GM21367 (cell line): ENCODE measurements at regions not wholly inside any gene's neighbourhood (a gene's known extent, or its start where the extent isn't known, plus 50 kb on each side); places are given as distances from the start of the nearest gene placed in this dataset.
"Not testable (repeated sequence)": the region's sequence is repeated elsewhere in the genome, so short reads cannot be mapped to it uniquely, and the experiment has no call there.

Experiments used
- ATAC-seq: cut with Tn5 transposase; IDR thresholded peaks from one replicate; pipeline ENCODE4 v1.9.1; 2021; ENCODE audit not compliant: unreplicated experiment

DNA sequence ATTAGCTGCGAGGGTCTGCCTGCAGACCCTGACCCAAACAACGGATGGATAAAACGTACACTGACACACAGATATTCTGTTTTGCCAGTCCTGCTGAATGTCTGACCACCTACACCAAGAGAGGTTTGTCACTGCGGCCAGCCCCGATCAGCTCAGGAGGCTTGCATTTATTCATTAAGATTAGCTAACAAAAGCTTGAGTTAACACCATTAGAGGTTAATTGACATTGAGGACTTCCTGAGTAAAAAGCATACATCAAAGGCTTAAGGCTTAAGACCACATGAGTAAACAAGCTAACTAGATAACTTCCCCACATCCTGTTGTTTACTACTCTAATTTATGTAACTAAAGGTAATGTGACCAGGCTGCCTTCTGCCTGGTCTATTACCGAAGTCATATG is 198.1 kb upstream of the TRPC7 start:
- no peak for ATAC-seq

GRCh38 chr5:136560126-136560525 is 194.8 kb upstream of the TRPC7 start:
- no peak for ATAC-seq

DNA sequence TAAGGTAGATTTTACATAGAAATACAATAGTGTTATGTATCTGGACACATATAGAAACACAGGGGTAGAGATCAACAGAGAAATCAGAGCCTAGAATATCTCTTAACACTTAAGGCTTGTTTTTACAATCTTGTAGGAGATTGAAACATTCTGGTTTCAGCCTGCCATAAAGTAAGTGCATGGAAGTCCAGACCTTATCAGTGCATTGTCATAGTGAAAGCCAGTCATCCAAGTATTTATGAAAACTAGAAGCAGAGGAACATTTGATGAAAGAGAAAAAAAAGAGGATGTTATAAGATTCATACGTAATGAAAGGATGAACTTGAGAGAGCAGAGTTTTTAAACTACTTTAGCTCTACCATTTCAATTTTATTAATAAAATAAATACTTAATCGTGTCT is 194.3 kb upstream of the TRPC7 start:
- ATAC-seq, result no peak

DNA sequence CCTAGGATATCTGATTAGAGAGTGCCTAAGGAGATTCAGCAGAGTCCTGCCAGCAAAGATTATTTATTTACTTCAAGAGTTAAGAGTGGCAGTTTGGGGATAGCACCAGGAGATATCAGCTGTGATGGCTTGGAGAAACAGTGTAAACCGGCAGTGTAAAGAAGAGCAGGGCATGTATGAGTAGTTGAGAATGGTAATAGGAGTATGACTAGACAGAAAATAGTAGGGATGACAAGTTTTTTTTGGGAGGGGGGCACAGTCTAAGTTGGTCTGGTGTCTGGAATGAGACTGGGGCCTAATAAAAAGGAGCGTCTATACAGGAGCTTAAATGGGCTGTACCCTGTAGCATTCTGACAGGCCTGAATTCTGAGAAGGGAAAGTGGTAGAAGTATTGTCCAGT is 181.8 kb upstream of the TRPC7 start:
- not testable (repeated sequence) for ATAC-seq

- not testable (repeated sequence) for ATAC-seq
Observed at GRCh38 chr5:136546441-136546840, 181.1 kb upstream of the TRPC7 start.

GRCh38 chr5:136545031-136545430 is 179.7 kb upstream of the TRPC7 start:
- not testable (repeated sequence) for ATAC-seq

GRCh38 chr5:136538534-136538933 is 173.2 kb upstream of the TRPC7 start:
- ATAC-seq, result no peak

DNA sequence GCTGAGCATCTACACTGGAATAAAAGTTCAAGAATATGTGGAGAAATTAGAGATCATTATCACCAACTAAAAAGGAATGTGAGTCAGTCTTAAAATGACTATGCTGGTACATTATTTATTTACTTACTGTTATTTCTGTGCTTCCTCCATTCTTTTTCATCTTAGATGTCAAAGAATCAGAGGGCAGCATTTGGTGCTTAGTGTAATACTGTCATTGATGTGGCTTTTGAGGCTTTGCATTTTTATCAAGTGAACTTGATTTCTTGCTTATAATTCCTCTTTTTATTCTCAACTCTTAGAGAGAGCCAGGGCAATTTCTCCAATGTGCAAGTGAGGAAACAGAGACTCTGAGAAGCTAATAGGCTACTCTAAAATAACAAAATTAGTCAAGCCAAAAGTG is 163.7 kb upstream of the TRPC7 start:
- no peak for ATAC-seq

- no peak for ATAC-seq
Observed at GRCh38 chr5:136528481-136529030, 163.2 kb upstream of the TRPC7 start.

DNA sequence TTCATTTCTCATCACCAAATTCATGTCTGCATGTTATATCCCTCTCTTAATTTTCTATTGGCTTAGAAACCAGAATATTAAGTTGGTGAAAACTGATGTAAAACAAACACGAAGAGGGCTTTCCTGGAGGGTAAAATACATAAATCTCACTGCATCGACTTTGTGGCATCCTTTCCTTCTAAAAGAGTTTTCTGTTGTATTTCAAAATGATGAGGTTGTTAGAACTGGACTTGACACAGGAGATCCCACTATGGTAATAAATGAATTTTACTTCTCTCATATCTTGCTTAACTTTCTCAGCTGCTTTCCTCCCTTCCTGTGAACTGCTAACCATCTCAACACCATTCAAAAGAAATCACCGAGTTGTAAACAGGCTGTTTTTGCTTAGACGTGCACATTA is 162.0 kb upstream of the TRPC7 start:
- no peak for ATAC-seq

DNA sequence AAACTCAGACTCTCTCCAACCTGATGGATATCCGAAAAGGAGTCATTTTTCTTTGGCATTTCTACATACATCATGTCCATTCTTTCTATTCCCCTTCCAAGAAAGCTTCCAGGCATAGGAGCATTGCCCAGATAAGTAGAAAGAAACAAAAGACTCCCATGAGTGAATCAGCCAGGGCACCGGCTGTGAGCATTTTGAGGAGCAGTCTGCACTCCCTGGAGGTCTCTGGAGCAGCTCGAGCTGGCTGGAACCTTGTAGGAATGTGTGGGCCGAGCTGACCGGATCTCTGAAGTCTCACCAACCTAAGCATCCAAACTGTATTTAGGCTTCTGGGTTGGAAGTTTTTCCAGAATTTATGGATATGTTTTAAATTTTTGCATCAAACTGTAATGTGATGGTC is 161.4 kb upstream of the TRPC7 start:
- ATAC-seq, result no peak

GRCh38 chr5:136526021-136526420 is 160.7 kb upstream of the TRPC7 start:
- ATAC-seq, result no peak

DNA sequence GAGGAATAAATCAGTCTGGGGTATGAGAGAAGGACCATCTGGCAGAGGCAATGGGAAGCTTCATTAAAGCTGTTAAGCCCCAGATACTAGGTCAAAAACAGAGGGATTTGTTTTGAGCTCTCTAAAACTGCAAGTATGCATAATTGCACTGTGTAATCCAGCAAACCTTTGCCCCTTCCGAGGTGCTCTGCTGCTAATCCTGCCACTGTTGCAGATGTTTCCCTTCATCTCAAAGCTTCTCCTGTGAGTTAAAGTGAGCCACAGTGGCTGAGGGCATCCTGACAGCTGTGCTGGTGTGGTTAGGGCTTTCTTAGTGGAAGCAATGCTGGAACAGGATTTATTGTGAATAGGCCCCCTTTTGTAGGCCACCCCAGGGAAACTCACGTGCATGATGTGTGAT is 160.3 kb upstream of the TRPC7 start:
- ATAC-seq, result no peak

DNA sequence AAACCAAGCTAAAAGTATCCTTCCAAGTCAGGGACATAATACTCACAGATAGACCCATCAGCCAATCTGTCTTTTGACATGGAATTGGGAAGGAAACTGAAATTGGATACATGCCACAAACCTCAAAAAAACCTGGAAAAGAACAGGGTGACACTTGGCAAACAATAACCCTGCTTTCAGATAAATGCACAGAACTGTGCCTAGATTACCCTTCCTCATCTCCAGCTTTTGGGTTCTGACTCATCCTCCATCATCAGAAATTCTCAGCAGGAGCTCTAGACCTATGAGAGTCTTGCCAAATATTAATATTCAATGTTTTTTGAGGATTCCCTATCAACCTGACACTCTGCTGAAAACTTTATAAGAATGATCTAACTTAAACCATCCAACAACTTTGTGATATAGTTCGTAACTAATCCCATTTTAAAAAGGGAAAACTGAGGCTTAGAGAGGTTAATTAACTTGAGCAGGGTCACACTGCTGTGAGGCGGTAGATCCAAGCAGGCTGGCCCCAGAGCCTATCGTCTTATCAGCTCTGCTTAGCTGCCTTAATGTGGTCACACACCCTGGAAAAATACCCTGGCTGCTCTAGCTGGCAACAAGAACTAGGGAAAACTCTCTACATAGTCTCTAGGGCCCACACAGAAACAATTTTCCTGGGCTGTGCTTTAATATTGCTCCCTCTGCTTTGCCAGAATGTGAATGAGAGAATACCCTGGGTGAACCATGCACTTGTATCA is 157.0 kb upstream of the TRPC7 start:
- no peak for ATAC-seq

DNA sequence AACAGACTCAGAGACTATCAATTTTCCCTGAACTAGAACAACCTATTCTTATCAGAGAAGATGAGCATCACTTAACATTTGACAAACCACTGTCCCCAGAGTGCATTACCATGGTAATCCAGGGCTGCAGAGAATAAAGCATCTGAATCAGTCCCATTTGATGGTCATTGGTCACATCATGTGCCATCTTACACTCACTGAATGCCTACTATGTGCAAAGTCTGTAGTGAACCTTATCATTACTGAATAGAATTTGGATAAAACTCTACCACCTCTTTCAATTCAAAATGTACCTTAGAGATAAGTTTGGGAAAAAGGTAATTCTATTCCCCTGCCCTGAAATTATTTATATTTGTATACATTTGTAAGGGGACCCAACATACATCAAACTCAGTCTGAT is 156.4 kb upstream of the TRPC7 start:
- no peak for ATAC-seq

DNA sequence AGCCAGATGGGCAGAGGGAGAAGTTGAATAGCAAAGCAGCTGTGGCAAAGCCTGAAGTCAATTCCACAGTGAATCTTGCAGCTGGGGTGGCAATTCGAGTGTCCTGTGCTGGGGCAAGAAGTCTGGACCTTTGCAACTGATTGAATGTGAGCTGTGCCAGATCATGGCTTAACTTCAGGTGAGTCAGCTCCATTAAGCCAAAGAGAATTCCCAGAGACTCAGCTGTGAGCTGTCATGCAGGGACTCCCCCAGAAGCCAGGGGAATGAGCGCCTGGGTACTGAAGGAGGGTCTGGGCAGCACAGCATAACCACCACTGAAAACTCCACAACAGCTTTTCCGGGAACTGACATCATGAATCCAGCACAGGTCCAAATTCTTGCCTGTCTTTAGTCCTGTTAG is 153.5 kb upstream of the TRPC7 start:
- ATAC-seq, result no peak

GRCh38 chr5:136518174-136518573 is 152.8 kb upstream of the TRPC7 start:
- no peak for ATAC-seq

GRCh38 chr5:136517755-136518154 is 152.4 kb upstream of the TRPC7 start:
- no peak for ATAC-seq

DNA sequence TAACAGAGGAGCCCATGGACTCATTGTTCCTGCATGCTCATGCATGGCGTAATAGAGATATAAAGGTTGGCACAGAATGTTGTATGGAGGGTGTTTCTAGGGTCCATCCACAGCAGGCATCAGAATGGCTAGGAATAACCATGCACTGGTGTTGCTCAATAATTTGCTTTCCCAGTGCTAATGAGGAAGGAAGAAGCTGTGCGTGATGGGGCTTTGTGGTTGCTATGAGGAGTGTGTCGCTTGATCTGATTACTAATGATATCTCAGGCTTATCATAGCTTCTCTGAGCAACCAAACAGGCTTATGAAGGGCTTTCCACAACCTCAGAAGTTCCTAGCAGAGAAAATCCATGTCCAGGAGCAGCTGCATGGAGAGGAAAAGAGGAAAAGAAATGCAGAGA is 151.3 kb upstream of the TRPC7 start:
- no peak for ATAC-seq

DNA sequence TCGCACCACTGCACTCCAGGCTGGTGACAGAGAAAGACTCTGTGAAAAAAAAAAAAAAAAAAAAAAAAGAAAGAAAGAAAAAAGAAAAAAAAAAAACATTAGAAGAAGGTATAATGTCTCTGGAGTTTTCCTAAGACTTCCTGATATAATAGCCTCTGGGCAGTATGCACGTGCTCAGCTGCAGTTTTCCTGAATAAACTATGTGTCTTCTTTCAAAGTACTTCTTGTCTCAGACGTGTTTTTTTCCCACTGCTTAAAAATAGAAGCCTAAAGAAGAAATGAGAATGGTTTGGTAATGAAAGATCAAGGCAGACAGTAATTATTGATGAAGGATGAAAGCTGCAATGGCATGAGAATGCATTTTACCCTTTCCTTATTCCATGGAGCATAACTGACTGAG is 148.1 kb upstream of the TRPC7 start:
- ATAC-seq, result no peak

- ATAC-seq, result no peak
Observed at GRCh38 chr5:136511046-136511445, 145.7 kb upstream of the TRPC7 start.

DNA sequence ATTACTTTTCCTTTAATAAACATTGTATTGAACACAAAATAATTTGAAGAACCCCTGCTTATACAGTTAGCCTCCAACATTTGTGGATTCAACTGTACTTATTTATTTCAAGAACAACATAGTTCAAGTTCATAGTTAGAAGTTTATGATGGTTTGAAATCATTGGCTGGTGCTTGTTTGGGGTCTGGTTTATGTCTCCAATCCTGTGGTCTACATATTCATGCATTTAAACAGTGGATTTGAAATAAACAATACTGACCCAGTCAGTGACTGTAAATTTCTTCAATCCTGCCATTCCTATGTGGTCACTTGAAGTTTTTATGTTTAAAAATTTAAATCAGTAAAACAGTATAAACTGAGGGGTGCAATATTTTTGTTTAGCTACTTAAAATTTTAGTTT is 145.1 kb upstream of the TRPC7 start:
- ATAC-seq, result no peak

- ATAC-seq, result no peak
Observed at GRCh38 chr5:136506131-136506530, 140.8 kb upstream of the TRPC7 start.
